Prostate gland (tissue), 2 donors: ENCODE measurements at regions not wholly inside any gene's neighbourhood (a gene's known extent, or its start where the extent isn't known, plus 50 kb on each side); places are given as distances from the start of the nearest gene placed in this dataset.
"Not testable (repeated sequence)": the region's sequence is repeated elsewhere in the genome, so short reads cannot be mapped to it uniquely, and the experiment has no call there.

Experiments
- DNase-seq: peaks from one replicate; pipeline ENCODE4 v3.0.0-alpha.2; 2019; ENCODE audit warnings: low spot score
- H3K27ac ChIP-seq, 2 donors: fragments of 200-600 bp; sonication (generic); 2 replicates each; pipeline ENCODE4 v1.5.1; 2017 to 2019
- H3K27me3 ChIP-seq: fragments of 200-600 bp; sonication (generic); replicated peaks from 2 replicates; pipeline ENCODE4 v1.5.1; 2019; ENCODE audit not compliant: insufficient read depth
- H3K36me3 ChIP-seq, 2 donors: fragments of 200-600 bp; sonication (generic); 1 replicate in 1 of 2; 2 replicates in 1 of 2; pipeline versions ENCODE4 v1.5.1 to v1.8.1; 2017 to 2019
- H3K4me1 ChIP-seq: fragments of 200-600 bp; sonication (generic); replicated peaks from 2 replicates; pipeline ENCODE4 v1.5.1; 2019
- H3K4me3 ChIP-seq, 2 donors: fragments of 200-600 bp; sonication (generic); 2 replicates each; pipeline ENCODE4 v1.5.1; 2017 to 2019
- H3K9me3 ChIP-seq: fragments of 200-600 bp; sonication (generic); 2 replicates; pipeline ENCODE4 v1.5.1; 2017
- CTCF ChIP-seq, 4 experiments: fragments of 200-600 bp in 2 of 4; fragments of 450-650 bp in 2 of 4; sonication (generic) in 2 of 4; IDR thresholded peaks; 1 replicate in 3 of 4; 2 replicates in 1 of 4; pipeline ENCODE4 v1.5.1; 2016 to 2019; ENCODE audit warnings: antibody characterized with exemption in 4 of 4, mild to moderate bottlenecking in 2 of 4, moderate library complexity in 2 of 4
- POLR2A ChIP-seq: fragments of 450-650 bp; IDR thresholded peaks from one replicate; pipeline ENCODE4 v1.6.1; 2016; ENCODE audit warnings: antibody characterized with exemption, mild to moderate bottlenecking
- POLR2AphosphoS5 ChIP-seq: sonication (generic); formaldehyde crosslinking; IDR thresholded peaks from one replicate; pipeline ENCODE4 v1.6.1; 2017; ENCODE audit warnings: antibody characterized with exemption
- WGBS: methylation state at CpG from one replicate; pipeline ENCODE4 v1.1.5; 2018; 5-methylcytosine and 5-hydroxymethylcytosine counted together
- intact Hi-C: fragments of 100-400 bp; cut with DNase I; formaldehyde crosslinking; loops from one replicate; pipeline ENCODE4 v1.14.2; 2022

- intact Hi-C loops = no loop called here
- WGBS = 97% methylated on average over 2 of the region's 2 CpGs
- no peak for DNase-seq
- Histone ChIP-seq H3K36me3 (no peaks in the 10 kb centered on the region), H3K27ac (no peak overlapping the region), H3K4me3 (no peak overlapping the region), H3K4me1 (no peaks in the 10 kb centered on the region), H3K27me3 (no peaks in the 10 kb centered on the region), H3K9me3 (no peaks in the 10 kb centered on the region)
- TF ChIP-seq POLR2AphosphoS5 (no peak), POLR2A (no peak), CTCF (IDR thresholded peaks at IDR 0.05) (no peak)
Observed at GRCh38 chr5:17978954-17979353, 344.7 kb downstream of the TAF11L14 start.

DNA sequence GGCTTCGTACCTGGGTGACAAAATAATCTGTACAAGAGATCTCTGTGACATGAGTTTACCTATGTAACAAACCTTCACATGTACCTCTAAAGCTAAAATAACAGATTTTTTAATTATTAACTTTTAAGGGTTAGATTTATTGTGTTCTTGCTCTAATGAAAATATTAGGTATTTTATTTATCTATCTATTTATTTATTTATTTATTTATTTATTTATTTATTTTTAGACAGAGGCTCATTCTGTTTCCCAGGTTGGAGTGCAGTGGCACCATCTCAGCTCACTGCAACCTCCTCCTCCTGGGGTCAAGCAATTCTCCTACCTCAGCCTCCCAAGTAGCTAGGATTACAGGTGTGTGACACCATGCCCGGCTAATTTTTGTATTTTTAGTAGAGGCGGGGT lies 348.4 kb downstream of the TAF11L14 start:
- H3K4me1 ChIP-seq, H3K4me3 ChIP-seq, H3K27me3 ChIP-seq, H3K36me3 ChIP-seq, intact Hi-C loops, H3K27ac ChIP-seq, H3K9me3 ChIP-seq, DNase-seq: not testable (repeated sequence)
- WGBS = 93% methylated on average over 3 of the region's 3 CpGs

DNA sequence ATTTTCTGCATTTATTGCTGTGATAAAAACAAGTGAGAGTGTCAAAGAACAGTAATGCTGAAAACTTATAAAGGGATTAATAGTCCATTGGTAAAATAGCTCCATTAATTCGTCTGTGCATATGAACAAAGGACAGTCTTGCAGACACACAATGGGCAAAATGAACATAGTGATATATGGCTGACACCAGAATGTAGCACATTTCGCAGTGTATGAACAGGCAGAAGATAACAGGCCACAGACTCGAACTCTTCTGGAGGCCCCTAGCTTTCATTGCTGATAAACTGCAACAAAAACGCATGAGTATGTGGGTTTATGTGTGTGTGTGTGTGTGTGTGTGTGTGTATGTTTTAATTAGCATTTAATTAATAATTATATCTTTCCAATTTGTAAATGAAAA lies 354.8 kb downstream of the TAF11L14 start:
- 79% methylated on average over 4 of the region's 4 CpGs for WGBS
- no peak overlapping the region for H3K4me3 ChIP-seq
- TF ChIP-seq CTCF (IDR thresholded peaks at IDR 0.05) = no peak
- no peak for TF ChIP-seq POLR2A
- no peak for TF ChIP-seq POLR2AphosphoS5
- H3K9me3 ChIP-seq = no peaks in the 10 kb centered on the region
- no peaks in the 10 kb centered on the region for H3K4me1 ChIP-seq
- no peak for DNase-seq
- no peak overlapping the region for H3K27ac ChIP-seq
- no peaks in the 10 kb centered on the region for H3K27me3 ChIP-seq
- no peaks in the 10 kb centered on the region for H3K36me3 ChIP-seq
- intact Hi-C loops = no loop called here

DNA sequence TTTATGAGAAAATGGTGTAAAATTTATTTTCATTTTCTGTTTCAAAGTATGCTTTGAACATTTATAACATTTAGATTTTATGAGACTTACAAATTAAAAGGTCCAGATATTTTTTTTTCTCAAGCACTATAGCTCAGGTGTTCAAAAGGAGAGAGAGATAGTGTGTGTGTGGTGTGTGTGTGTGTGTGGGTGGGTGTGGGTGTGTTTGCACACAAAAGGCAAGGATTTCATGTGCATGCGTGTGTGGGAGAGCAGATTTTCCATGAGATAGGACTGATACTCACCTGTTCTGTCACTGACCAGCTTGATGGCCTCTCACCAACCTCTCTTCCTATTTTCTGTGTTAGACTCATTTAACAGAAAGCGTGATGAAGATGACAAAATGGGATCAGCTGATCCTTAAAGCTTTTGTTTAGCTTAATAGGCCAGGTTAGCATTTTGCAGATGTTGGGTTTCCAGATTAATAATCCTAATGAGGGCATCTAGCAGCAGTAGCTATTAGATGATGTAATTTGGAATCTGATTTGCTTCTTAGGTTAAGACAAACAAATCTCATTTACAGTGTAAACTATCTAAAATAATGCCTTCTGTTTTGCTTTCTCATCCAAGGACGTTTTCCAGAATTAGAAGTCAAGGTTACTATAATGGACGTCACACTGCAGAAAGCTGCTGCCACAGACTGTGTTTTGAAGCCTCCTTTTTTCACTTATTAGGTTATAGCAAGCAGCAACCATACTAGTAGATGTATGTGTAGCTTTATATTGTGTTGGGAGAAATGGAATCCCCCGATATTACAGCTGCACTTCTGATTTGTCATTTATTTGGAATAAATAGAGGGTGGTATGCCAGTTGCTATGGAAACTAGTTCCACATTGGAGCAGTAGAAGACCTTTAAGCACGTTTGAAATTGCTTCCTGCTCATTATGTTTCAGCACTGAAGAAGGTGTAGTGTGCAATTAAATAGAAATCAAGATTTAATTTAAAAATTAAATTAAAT lies 355.6 kb downstream of the TAF11L14 start:
- intact Hi-C loops = no loop called here
- Histone ChIP-seq H3K4me3 (no peak overlapping the region), H3K36me3 (no peaks in the 10 kb centered on the region), H3K27me3 (no peaks in the 10 kb centered on the region), H3K4me1 (no peaks in the 10 kb centered on the region), H3K27ac (no peak overlapping the region), H3K9me3 (no peaks in the 10 kb centered on the region)
- WGBS = 28% methylated on average over 6 of the region's 6 CpGs
- no peak for DNase-seq
- no peak for TF ChIP-seq POLR2A
- TF ChIP-seq CTCF (IDR thresholded peaks at IDR 0.05) = no peak
- no peak for TF ChIP-seq POLR2AphosphoS5

- DNase-seq = no peak
- Histone ChIP-seq H3K27me3 (no peaks in the 10 kb centered on the region), H3K4me3 (no peak overlapping the region), H3K27ac (no peak overlapping the region), H3K4me1 (no peaks in the 10 kb centered on the region), H3K36me3 (no peaks in the 10 kb centered on the region), H3K9me3 (no peaks in the 10 kb centered on the region)
- 65% methylated on average over 2 of the region's 2 CpGs for WGBS
- intact Hi-C loops = no loop called here
- no peak for TF ChIP-seq CTCF (IDR thresholded peaks at IDR 0.05)
- TF ChIP-seq POLR2AphosphoS5 = no peak
- no peak for TF ChIP-seq POLR2A
Observed at GRCh38 chr5:17991775-17992174, 357.5 kb downstream of the TAF11L14 start.
